SK-N-SH (cell line): ENCODE measurements at regions not wholly inside any gene's neighbourhood (a gene's known extent, or its start where the extent isn't known, plus 50 kb on each side); places are given as distances from the start of the nearest gene placed in this dataset.

Source experiments
- EP300 ChIP-seq, 2 experiments: IDR thresholded peaks; 2 replicates each; pipeline versions ENCODE4 v1.4.0 to v1.6.1; 2012; ENCODE audit warnings: borderline replicate concordance in 1 of 2, low read depth in 1 of 2, low read length in 1 of 2
- NRF1 ChIP-seq: IDR thresholded peaks from 2 replicates; pipeline ENCODE4 v1.6.1; 2012; ENCODE audit warnings: low read depth, mild to moderate bottlenecking, low read length
- POLR2AphosphoS5 ChIP-seq: IDR thresholded peaks from 2 replicates; pipeline ENCODE4 v1.6.1; 2012; ENCODE audit warnings: low read depth, low read length
- RAD21 ChIP-seq: IDR thresholded peaks from 2 replicates; pipeline ENCODE4 v1.6.1; 2012; ENCODE audit warnings: mild to moderate bottlenecking, low read length
- RXRA ChIP-seq: IDR thresholded peaks from 2 replicates; pipeline ENCODE4 v1.4.0; 2012; ENCODE audit warnings: low read depth, mild to moderate bottlenecking, borderline replicate concordance
- SMC3 ChIP-seq: IDR thresholded peaks from 2 replicates; pipeline ENCODE4 v1.6.1; 2012; ENCODE audit warnings: low read depth, low read length, improper control_type of control experiment
- YY1 ChIP-seq: IDR thresholded peaks from 2 replicates; pipeline ENCODE4 v1.4.0; 2012; ENCODE audit warnings: low read depth, mild to moderate bottlenecking
- TF ChIP-seq, protein P1 (sequence below): fragments of 200-600 bp; sonication (generic); IDR thresholded peaks from 2 replicates; pipeline ENCODE4 v1.6.1; 2017; ENCODE audit warnings: antibody characterized with exemption, mild to moderate bottlenecking, moderate library complexity
- TF ChIP-seq, protein P2 (sequence below): IDR thresholded peaks from 2 replicates; pipeline ENCODE4 v1.4.0; 2012; ENCODE audit warnings: low read depth, borderline replicate concordance

DNA sequence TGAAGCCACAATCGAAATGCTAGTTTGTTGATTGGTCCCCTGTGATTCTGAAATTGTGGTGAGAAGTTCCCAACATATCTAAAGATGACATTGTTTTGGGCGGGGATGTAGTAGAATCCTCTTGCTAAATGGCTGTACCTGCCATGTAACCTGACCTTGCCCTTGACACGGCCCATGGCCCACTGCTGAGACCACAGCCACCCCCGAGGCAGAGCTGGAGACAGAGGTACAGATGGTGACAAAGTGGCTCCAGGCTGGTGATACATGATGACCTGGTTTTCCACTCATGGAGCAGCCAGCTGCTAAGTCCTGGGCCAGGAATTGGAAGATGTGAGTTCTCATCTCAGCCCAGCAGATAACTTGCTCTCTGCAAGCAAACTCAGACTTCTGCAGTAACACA lies 226.5 kb downstream of the FOXD2 start:
- TF ChIP-seq, protein P1, sequence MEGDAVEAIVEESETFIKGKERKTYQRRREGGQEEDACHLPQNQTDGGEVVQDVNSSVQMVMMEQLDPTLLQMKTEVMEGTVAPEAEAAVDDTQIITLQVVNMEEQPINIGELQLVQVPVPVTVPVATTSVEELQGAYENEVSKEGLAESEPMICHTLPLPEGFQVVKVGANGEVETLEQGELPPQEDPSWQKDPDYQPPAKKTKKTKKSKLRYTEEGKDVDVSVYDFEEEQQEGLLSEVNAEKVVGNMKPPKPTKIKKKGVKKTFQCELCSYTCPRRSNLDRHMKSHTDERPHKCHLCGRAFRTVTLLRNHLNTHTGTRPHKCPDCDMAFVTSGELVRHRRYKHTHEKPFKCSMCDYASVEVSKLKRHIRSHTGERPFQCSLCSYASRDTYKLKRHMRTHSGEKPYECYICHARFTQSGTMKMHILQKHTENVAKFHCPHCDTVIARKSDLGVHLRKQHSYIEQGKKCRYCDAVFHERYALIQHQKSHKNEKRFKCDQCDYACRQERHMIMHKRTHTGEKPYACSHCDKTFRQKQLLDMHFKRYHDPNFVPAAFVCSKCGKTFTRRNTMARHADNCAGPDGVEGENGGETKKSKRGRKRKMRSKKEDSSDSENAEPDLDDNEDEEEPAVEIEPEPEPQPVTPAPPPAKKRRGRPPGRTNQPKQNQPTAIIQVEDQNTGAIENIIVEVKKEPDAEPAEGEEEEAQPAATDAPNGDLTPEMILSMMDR, result no peak
- TF ChIP-seq SMC3, result no peak
- no peak for TF ChIP-seq POLR2AphosphoS5
- TF ChIP-seq YY1, result no peak
- TF ChIP-seq, protein P2, sequence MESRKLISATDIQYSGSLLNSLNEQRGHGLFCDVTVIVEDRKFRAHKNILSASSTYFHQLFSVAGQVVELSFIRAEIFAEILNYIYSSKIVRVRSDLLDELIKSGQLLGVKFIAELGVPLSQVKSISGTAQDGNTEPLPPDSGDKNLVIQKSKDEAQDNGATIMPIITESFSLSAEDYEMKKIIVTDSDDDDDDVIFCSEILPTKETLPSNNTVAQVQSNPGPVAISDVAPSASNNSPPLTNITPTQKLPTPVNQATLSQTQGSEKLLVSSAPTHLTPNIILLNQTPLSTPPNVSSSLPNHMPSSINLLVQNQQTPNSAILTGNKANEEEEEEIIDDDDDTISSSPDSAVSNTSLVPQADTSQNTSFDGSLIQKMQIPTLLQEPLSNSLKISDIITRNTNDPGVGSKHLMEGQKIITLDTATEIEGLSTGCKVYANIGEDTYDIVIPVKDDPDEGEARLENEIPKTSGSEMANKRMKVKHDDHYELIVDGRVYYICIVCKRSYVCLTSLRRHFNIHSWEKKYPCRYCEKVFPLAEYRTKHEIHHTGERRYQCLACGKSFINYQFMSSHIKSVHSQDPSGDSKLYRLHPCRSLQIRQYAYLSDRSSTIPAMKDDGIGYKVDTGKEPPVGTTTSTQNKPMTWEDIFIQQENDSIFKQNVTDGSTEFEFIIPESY, result no peak
- no peak for TF ChIP-seq RXRA
- TF ChIP-seq RAD21, result no peak
- no peak for TF ChIP-seq EP300 (IDR thresholded peaks at IDR 0.05; ENCODE audit: borderline replicate concordance in 1 of 2, low read depth in 1 of 2, low read length in 1 of 2)
- TF ChIP-seq NRF1, result no peak
